ENCODE measurements at regions not wholly inside any gene's neighbourhood (a gene's known extent, or its start where the extent isn't known, plus 50 kb on each side); places are given as distances from the start of the nearest gene placed in this dataset.

DNA sequence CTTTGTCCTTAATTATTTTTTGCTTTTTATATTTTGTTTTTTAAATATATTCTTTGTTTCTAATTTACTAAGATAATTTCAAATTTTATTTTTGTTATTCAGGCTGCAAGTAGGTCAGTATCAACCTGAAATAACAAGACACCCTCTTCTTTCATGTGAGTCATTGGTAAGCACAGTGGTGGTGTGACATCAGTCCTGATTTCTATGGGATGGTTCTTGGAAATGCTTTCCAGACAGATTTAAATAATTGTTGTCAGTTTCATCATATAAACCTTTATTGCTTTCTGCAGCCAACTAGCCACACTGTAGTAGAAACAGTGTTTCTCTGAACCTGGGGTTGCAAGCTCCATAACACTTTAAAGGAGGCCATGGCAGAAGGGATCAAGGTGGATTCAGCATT, 157.5 kb upstream of the C21orf91 start:
- DNase-seq, result no peak

DNA sequence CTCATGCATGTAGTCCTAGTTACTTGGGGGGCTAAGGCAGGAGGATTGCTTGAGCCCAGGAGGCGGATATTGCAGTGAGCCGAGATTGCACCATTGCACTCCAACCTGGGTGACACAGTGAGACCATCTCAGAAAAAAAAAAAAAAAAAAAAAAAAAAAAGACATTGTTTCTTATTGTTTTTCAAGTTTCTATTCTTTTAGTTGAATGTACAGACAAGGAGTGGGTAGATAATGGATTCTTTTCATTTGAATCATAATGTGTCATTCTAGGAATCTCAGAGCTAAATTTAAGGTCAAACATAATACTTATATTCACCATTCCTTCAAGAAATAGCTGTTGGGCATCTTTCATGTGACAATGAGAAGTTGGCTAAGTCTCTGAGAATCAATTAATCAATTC, 157.0 kb upstream of the C21orf91 start:
- no peak for DNase-seq

GRCh38 chr21:17967319-17967718, 148.2 kb upstream of the C21orf91 start:
- DNase-seq, result no peak

DNA sequence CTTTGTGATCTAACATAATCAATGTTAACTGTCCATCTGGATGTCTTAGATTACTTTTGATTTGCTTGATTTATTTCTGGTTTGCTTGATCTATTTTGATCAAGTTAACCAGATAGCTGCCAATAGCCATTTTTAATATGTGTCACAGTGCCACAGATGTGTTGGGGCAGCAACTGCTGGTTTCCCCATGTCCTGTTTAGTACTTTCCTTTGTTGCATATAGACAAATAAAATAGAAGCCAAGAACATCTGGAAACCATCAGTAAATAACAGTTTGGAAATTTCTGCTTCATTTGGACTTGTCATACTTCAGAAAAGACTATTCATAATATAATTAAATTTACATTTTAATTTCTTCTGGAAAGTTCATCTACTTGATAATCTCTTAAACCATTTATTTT, 145.6 kb upstream of the C21orf91 start:
- DNase-seq, result no peak

- DNase-seq, result peak; percentile 36
Measured at GRCh38 chr21:17964199-17964598, 145.0 kb upstream of the C21orf91 start.

- DNase-seq, result no peak
Measured at GRCh38 chr21:17950591-17950990, 131.4 kb upstream of the C21orf91 start.

DNA sequence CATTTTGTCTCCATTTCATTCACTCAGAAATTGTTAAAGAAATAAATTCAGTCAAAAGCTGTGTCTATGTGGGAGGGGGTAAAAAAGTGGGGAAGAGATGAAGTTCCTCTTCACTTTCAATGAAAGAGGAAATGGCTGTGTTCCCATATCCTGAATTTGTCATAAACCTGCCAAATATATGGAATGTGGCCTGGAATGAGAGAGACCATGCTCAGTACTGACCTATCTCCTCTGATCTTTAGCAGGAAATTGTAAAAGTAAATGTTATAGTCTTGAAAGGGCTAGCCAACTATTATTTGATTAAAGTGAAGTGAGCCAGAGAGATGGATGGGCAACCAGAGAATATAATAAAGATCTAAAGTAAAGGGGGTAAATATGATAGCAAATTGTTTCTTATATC, 130.3 kb upstream of the C21orf91 start:
- DNase-seq, result no peak

DNA sequence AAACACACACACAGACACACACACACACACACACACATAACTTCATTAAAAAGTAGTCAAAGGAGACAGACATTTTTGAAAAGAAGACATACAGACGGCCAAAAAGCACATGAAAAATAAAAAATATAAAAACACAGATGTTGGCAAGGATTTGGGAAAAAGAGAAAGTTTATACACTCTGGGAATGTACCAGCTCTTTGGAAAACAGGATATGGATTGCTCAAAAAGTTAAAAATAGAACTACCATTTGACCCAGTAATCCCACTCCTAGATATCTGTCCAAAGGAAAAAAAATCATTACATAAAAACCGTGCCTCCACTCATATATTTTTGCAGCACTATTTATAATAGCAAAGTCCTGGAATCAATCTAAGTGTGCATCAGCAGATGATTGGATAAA, 128.4 kb upstream of the C21orf91 start:
- no peak for DNase-seq

DNA sequence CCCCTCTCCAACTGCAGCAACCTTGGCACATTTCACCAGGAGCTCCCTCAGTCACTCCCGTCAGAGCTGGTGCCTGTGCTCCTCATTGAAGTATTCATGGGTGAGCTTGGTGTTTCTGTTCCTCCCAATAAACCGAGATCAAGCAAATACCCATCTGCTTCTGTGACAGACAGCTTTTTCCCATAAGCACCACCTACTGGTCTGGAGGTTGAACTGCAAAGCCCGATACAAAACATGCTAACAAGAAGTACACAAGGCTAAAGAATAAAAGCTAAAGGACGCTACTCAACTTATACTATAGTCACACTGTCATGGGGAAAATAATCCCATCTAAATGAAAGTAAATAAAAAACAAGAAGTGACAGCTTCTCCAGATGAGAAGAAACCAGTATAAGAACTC, 111.9 kb upstream of the C21orf91 start:
- no peak for DNase-seq

DNA sequence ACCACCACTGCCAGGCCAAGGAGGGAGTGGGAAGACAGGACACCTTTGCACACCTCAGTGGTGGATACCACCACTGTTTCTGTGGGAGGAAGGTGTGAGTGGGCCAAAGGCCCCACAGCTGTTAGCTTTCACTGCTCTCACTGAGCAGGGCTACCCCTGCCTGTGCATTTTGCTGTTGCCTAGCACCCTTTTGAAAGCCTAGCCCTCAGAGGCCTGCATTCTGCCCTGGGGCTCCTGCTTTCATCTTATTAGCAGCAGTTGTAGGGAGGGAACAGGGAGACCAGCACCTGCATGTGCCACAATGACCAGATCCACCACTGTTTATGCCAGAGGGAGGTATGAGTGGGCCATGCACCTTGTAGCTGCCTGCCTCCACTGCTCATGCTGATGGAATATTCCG, 110.9 kb upstream of the C21orf91 start:
- DNase-seq, result no peak

DNA sequence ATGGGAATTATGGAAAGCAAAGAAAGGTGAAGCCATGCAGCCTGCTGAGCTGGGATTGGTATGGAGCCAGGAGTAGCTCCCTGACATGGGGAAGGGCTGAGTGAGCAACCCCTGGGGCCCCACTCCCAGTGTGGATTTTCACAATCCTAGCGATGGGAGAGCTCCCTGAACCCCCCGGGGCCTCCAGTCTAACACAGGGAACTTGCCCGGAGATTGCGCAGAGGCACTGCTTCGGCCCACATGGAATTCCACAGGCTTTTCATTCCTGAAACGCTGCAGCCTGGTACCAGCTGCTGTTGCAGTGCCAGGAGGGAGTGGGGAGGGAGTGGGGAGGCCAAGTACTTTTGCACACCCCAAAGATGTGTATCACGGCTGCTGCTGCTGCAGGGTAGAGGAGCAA, 110.4 kb upstream of the C21orf91 start:
- peak; percentile 45 for DNase-seq

GRCh38 chr21:17925899-17926298, 106.7 kb upstream of the C21orf91 start:
- DNase-seq, result no peak

- DNase-seq, result no peak
Measured at GRCh38 chr21:17925000-17925610, 105.9 kb upstream of the C21orf91 start.

DNA sequence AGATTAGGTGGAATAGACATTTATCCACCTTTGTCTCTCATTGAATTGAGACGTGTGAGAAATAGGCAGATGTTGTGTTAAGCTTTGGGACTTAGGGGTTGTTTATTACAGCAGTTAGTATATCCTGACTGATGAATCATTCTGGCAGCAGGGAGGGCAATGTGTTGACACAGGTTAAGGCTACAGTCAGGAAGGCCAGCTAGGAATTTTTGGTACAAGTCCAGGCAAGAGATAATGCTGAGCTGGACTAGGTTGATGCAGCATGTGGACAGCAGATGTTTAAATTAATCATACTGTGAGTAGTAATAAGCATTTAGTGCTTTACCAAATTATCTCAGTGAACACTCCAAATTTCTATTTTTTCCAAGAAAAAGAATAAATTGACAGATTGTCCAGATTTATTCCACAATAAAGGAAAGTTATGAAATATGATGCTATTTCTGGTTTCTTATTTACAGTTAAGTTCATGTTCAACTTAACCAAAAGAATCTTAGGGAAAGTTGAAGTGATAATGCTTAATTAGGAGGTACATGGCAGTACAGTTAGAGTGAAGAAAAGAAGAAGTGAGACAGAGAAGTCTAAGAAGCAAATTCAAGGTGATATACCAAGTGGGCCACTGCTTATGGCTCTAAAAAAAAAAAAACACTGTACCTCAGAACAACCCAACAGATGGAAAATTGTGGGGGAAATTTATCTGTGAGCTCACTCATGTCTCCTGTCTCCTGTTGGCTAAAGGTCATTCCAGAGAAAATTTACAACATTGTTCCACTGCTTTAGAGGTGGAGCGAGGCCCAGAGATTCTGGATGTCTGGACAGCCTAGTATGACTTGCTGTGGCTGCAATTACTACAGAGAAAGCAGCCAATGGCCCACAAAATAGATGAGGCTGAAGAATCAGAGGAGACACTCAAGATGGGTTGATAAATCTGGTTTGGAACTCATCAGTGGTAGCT, 102.7 kb upstream of the C21orf91 start:
- no peak for DNase-seq

GRCh38 chr21:17915976-17916375, 96.8 kb upstream of the C21orf91 start:
- DNase-seq, result no peak

DNA sequence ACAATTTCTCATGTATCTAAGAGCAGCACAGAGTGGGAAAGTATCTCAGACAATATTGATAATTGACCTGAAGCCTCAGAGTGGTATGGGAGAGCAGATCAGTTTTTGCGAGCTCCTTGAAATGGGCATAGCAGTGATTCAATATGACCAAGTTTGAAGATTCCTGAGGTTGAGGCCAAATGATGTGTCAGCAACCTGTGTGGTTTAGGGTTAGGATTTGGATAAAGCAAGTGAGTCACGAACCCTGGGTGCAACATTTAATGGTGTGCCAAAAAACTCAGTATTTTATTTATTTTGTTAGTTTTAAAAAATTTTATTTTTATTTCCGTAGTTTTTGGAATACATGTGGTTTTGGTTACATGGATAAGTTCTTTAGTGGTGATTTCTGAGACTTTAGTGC, 92.5 kb upstream of the C21orf91 start:
- no peak for DNase-seq

DNA sequence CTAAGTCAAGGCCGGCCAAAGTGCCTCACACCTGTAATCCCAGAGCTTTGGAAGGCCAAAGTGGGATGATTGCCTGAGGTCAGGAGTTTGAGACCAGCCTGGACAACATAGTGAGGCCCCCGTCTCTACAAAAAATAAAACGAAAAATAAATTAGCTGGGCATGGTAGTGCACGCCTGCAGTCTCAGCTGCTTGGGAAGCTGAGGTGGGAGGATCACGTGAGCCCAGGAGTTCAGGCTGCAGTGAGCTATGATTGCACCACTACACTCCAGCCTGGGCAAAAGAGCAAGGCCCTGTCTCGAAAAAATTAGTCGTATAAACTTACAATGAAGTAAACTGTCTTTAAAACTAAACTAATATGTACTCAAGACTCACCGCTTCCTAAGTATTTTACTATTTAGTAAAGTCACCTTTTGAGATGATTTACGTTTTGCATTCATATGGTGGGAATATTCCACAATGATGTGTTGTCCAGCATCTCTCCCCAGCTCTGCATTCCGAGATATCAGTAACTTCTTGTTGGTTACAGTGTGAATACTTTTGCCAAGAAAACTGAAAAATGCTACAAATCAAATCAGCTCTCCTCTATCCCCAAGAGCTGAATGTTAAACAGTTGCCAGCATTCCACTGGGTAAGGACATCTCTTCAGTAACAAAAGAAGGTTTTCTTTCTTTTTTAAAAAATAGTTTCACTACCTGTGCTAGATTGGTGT, 84.9 kb upstream of the C21orf91 start:
- DNase-seq, result no peak

- DNase-seq, result no peak
Measured at GRCh38 chr21:17903029-17903806, 84.1 kb upstream of the C21orf91 start.

DNA sequence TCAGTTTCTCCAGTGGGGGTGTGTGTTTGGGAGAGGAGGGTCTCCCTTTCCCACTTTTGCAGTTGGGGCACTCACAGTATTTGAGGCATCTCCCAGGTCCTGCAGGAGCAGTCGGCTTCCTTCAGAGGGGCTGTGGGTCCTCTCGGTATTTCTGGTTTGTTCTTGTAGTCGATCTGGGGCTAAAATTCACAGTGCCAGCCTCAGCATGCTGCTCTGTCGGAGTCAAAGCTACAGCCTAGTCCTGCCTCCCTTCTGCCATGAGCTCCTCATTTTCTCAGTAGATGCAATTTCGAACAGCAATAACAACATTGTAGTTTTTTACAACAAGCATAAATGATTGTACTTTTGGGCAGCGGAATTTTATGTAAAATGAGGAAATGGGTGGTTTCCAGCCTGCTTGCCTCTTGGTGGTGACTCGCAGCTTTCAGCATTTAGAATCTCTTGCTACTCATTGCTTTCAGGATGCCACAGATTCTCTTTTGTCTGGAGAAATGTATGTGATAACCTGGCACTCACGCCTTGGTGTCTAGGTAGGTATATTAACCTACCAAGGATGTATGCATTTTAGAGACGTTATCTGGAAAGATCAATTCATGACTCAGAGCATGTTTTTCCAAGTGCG, 82.4 kb upstream of the C21orf91 start:
- no peak for DNase-seq

GRCh38 chr21:17900990-17901385, 81.8 kb upstream of the C21orf91 start:
- no peak for DNase-seq

- DNase-seq, result no peak
Measured at GRCh38 chr21:17900281-17900989, 81.3 kb upstream of the C21orf91 start.

DNA sequence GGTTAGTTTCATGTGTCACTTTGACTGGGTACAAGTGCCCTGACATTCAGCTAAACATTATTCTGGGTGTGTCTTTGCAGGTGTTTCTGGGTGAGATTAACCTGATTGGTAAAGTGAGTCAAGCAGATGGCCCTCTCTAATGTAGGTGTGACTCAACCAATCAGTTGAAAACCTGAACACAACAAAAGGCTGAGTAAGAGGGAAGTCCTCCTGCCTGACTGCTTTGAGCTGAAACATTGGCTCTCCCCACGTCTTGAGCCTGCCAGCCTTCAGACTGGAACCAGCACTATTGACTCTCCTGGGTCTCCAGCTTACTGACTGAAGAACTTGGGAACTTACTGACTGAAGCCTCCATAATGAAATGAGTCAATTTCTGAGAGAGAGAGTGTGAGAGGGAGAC, 70.0 kb upstream of the C21orf91 start:
- DNase-seq, result no peak

Measured in left hindlimb (tissue), 1 donor.